Smooth muscle cell (in vitro differentiated cells): ENCODE measurements at regions not wholly inside any gene's neighbourhood (a gene's known extent, or its start where the extent isn't known, plus 50 kb on each side); places are given as distances from the start of the nearest gene placed in this dataset.

Source experiments
- DNase-seq: peaks from one replicate; lab custom pipeline; 2025; ENCODE audit not compliant: unreplicated experiment; lab: John Stamatoyannopoulos, UW
- H2AFZ ChIP-seq: fragments of 200-600 bp; sonication (generic); 2 replicates; pipeline ENCODE4 v1.6.0; 2016; ENCODE audit warnings: antibody characterized with exemption, low read depth, mild to moderate bottlenecking
- H3F3A ChIP-seq: fragments of 200-600 bp; sonication (generic); 2 replicates; pipeline ENCODE4 v1.6.0; 2017; ENCODE audit warnings: antibody characterized with exemption, low read depth
- H3K27ac ChIP-seq: fragments of 200-600 bp; sonication (generic); 2 replicates; pipeline ENCODE4 v1.5.1; 2016; ENCODE audit warnings: low read depth, mild to moderate bottlenecking
- H3K27me3 ChIP-seq: fragments of 200-600 bp; sonication (generic); 2 replicates; pipeline ENCODE4 v1.6.1; 2016; ENCODE audit warnings: low read depth, mild to moderate bottlenecking
- H3K36me3 ChIP-seq: fragments of 200-600 bp; sonication (generic); 2 replicates; pipeline ENCODE4 v1.5.1; 2016; ENCODE audit warnings: low read depth
- H3K4me1 ChIP-seq: fragments of 200-600 bp; sonication (generic); 2 replicates; pipeline ENCODE4 v1.5.1; 2016; ENCODE audit warnings: low read depth
- H3K4me2 ChIP-seq: fragments of 200-600 bp; sonication (generic); 2 replicates; pipeline ENCODE4 v1.6.0; 2016; ENCODE audit warnings: mild to moderate bottlenecking
- H3K4me3 ChIP-seq: fragments of 200-600 bp; sonication (generic); 2 replicates; pipeline ENCODE4 v1.5.1; 2016; ENCODE audit warnings: mild to moderate bottlenecking
- H3K79me2 ChIP-seq: fragments of 200-600 bp; sonication (generic); 2 replicates; pipeline ENCODE4 v1.6.0; 2016; ENCODE audit warnings: low read depth, mild to moderate bottlenecking
- H3K9ac ChIP-seq: fragments of 200-600 bp; sonication (generic); 2 replicates; pipeline ENCODE4 v1.6.0; 2016; ENCODE audit warnings: low read depth
- H3K9me3 ChIP-seq: fragments of 200-600 bp; sonication (generic); replicated peaks from 2 replicates; pipeline ENCODE4 v1.5.1; 2016; ENCODE audit warnings: low read depth
- H4K20me1 ChIP-seq: fragments of 200-600 bp; sonication (generic); 2 replicates; pipeline ENCODE4 v1.6.0; 2016; ENCODE audit warnings: low read depth
- CTCF ChIP-seq: fragments of 200-600 bp; sonication (generic); IDR thresholded peaks from 2 replicates; pipeline ENCODE4 v1.5.1; 2017; ENCODE audit warnings: borderline replicate concordance, mild to moderate bottlenecking, antibody characterized with exemption; ENCODE audit not compliant: insufficient read depth, poor library complexity, severe bottlenecking
- WGBS: methylation state at CpG from one replicate; pipeline ENCODE4 v1.1.7; 2016; ENCODE audit warnings: low lambda C conversion rate; 5-methylcytosine and 5-hydroxymethylcytosine counted together

- no peak for TF ChIP-seq CTCF
- Histone ChIP-seq H2AFZ (peak overlapping the region; percentile 3), H3K36me3 (no peaks in the 10 kb centered on the region), H3K9me3 (no peaks in the 10 kb centered on the region), H3K9ac (no peak overlapping the region), H3K27ac (no peak overlapping the region), H4K20me1 (no peaks in the 10 kb centered on the region), H3F3A (peaks cover 4% of the 10 kb centered on the region), H3K79me2 (no peaks in the 10 kb centered on the region), H3K27me3 (no peaks in the 10 kb centered on the region), H3K4me1 (no peaks in the 10 kb centered on the region), H3K4me3 (no peak overlapping the region), H3K4me2 (no peak overlapping the region)
- 34% methylated on average over 5 of the region's 5 CpGs for WGBS
- no peak for DNase-seq
Measured at GRCh38 chr1:208410409-208410808, 166.2 kb upstream of the PLXNA2 start.

- no peaks in the 10 kb centered on the region for H3K36me3 ChIP-seq
- no peaks in the 10 kb centered on the region for H3K4me1 ChIP-seq
- no peak overlapping the region for H3K4me3 ChIP-seq
- DNase-seq = no peak
- H2AFZ ChIP-seq = peak overlapping the region; percentile 34
- no peaks in the 10 kb centered on the region for H3K9me3 ChIP-seq
- no peaks in the 10 kb centered on the region for H4K20me1 ChIP-seq
- WGBS = 30% methylated on average over 2 of the region's 2 CpGs
- H3F3A ChIP-seq = peaks cover 4% of the 10 kb centered on the region
- no peak overlapping the region for H3K9ac ChIP-seq
- no peak for TF ChIP-seq CTCF
- no peaks in the 10 kb centered on the region for H3K79me2 ChIP-seq
- H3K27me3 ChIP-seq = no peaks in the 10 kb centered on the region
- no peak overlapping the region for H3K4me2 ChIP-seq
- H3K27ac ChIP-seq = no peak overlapping the region
Measured at GRCh38 chr1:208413006-208413405, 168.8 kb upstream of the PLXNA2 start.

- Histone ChIP-seq H3K79me2 (no peaks in the 10 kb centered on the region), H3F3A (no peaks in the 10 kb centered on the region), H3K9ac (no peak overlapping the region), H3K4me3 (no peak overlapping the region), H3K4me2 (no peak overlapping the region), H3K36me3 (no peaks in the 10 kb centered on the region), H3K27me3 (no peaks in the 10 kb centered on the region), H2AFZ (no peak overlapping the region), H3K27ac (no peak overlapping the region), H3K9me3 (no peaks in the 10 kb centered on the region), H4K20me1 (no peaks in the 10 kb centered on the region), H3K4me1 (no peaks in the 10 kb centered on the region)
- no peak for DNase-seq
- WGBS = 93% methylated on average over 1 of the region's 1 CpG
- TF ChIP-seq CTCF = no peak
Measured at GRCh38 chr1:208418667-208419066, 174.5 kb upstream of the PLXNA2 start.

- H3K36me3 ChIP-seq = peaks cover 6% of the 10 kb centered on the region
- no peak overlapping the region for H2AFZ ChIP-seq
- no peak overlapping the region for H3K9ac ChIP-seq
- no peaks in the 10 kb centered on the region for H3K9me3 ChIP-seq
- no peak overlapping the region for H3K27ac ChIP-seq
- no peak overlapping the region for H3K4me2 ChIP-seq
- no peak overlapping the region for H3K4me3 ChIP-seq
- H4K20me1 ChIP-seq = no peaks in the 10 kb centered on the region
- no peak for TF ChIP-seq CTCF
- no peaks in the 10 kb centered on the region for H3F3A ChIP-seq
- no peaks in the 10 kb centered on the region for H3K4me1 ChIP-seq
- no peaks in the 10 kb centered on the region for H3K27me3 ChIP-seq
- H3K79me2 ChIP-seq = no peaks in the 10 kb centered on the region
- 78% methylated on average over 5 of the region's 5 CpGs for WGBS
- DNase-seq = no peak
Measured at GRCh38 chr1:208419746-208420420, 175.7 kb upstream of the PLXNA2 start.
